ENCODE measurements at regions not wholly inside any gene's neighbourhood (a gene's known extent, or its start where the extent isn't known, plus 50 kb on each side); places are given as distances from the start of the nearest gene placed in this dataset.

- DNase-seq (ENCODE audit: low read depth in 2 of 2) = no peak
Measured at GRCh38 chr7:153383781-153384180, 624.2 kb downstream of the ACTR3B start.

- DNase-seq (ENCODE audit: low read depth in 2 of 2) = no peak
Measured at GRCh38 chr7:153385502-153385901, 626.0 kb downstream of the ACTR3B start.

GRCh38 chr7:153386556-153386955 lies 627.0 kb downstream of the ACTR3B start:
- no peak for DNase-seq (ENCODE audit: low read depth in 2 of 2)

- no peak for DNase-seq (ENCODE audit: low read depth in 2 of 2)
Measured at GRCh38 chr7:153388611-153389010, 629.1 kb downstream of the ACTR3B start.

- no peak for DNase-seq (ENCODE audit: low read depth in 2 of 2)
Measured at GRCh38 chr7:153389261-153389660, 629.7 kb downstream of the ACTR3B start.

GRCh38 chr7:153390955-153391354 lies 631.4 kb downstream of the ACTR3B start:
- DNase-seq (ENCODE audit: low read depth in 2 of 2) = no peak

- no peak for DNase-seq (ENCODE audit: low read depth in 2 of 2)
Measured at GRCh38 chr7:153392726-153393125, 633.2 kb downstream of the ACTR3B start.

- DNase-seq (ENCODE audit: low read depth in 2 of 2) = no peak
Measured at GRCh38 chr7:153393666-153394065, 634.1 kb downstream of the ACTR3B start.

GRCh38 chr7:153396475-153396874 lies 636.9 kb downstream of the ACTR3B start:
- DNase-seq (ENCODE audit: low read depth in 2 of 2) = no peak

- no peak for DNase-seq (ENCODE audit: low read depth in 2 of 2)
Measured at GRCh38 chr7:153397459-153397858, 637.9 kb downstream of the ACTR3B start.

- DNase-seq (ENCODE audit: low read depth in 2 of 2) = no peak
Measured at GRCh38 chr7:153397906-153398305, 638.4 kb downstream of the ACTR3B start.

GRCh38 chr7:153398370-153398769 lies 638.8 kb downstream of the ACTR3B start:
- no peak for DNase-seq (ENCODE audit: low read depth in 2 of 2)

GRCh38 chr7:153398789-153399553 lies 639.4 kb downstream of the ACTR3B start:
- DNase-seq (ENCODE audit: low read depth in 2 of 2) = no peak

- no peak for DNase-seq (ENCODE audit: low read depth in 2 of 2)
Measured at GRCh38 chr7:153399554-153399940, 640.0 kb downstream of the ACTR3B start.

GRCh38 chr7:153400735-153401593 lies 641.4 kb downstream of the ACTR3B start:
- DNase-seq (ENCODE audit: low read depth in 2 of 2) = no peak

GRCh38 chr7:153401795-153402720 lies 642.5 kb downstream of the ACTR3B start:
- DNase-seq (ENCODE audit: low read depth in 2 of 2) = no peak

GRCh38 chr7:153402721-153403541 lies 643.4 kb downstream of the ACTR3B start:
- no peak for DNase-seq (ENCODE audit: low read depth in 2 of 2)

- no peak for DNase-seq (ENCODE audit: low read depth in 2 of 2)
Measured at GRCh38 chr7:153404124-153404523, 644.6 kb downstream of the ACTR3B start.

- DNase-seq (ENCODE audit: low read depth in 2 of 2) = no peak
Measured at GRCh38 chr7:153404781-153405279, 645.3 kb downstream of the ACTR3B start.

- no peak for DNase-seq (ENCODE audit: low read depth in 2 of 2)
Measured at GRCh38 chr7:153405704-153406485, 646.3 kb upstream of the DPP6 start.
